NCI-H2227 treated with DMSO at 0.1 percent for 48 hours (cell line): ENCODE measurements at regions not wholly inside any gene's neighbourhood (a gene's known extent, or its start where the extent isn't known, plus 50 kb on each side); places are given as distances from the start of the nearest gene placed in this dataset.
A peak's percentile ranks its signal among the peaks of the same experiment; 100 is the strongest.
"Not testable (repeated sequence)": the region's sequence is repeated elsewhere in the genome, so short reads cannot be mapped to it uniquely, and the experiment has no call there.

Experiments used
- DNase-seq: peaks from one replicate; lab custom pipeline; 2025; lab: John Stamatoyannopoulos, UW

DNA sequence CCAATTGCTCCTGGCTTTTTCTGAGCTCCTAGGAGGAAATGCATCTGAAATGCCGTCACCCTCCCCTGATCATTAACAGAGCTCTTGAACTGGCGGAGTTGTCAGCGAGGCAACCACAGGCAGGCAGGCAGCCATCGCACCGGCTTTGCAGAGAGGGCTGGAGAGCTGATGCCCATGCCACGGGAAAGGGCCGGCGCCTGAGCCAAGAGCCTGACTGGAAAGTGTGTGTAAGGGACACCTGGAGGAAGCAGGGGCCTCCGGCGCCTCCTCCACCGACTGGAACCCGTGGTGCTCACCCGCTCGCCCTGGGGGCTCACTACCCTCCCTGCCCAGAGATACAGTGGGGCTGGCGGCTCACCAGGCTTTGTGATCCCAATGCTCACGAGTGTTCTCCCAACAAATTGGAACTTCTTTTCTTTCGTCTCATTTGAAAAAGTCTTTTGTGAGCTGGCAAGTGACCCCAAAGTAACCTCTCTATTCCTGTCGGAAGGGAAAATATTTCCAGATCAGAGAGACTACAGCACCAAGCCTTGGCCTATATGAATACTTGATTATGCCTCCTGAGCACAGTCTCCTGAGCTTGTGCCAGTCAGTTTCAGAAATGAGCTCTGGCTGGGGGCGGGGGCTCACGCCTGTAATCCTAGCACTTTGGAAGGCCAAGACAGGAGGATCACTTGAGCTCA lies 97.7 kb upstream of the SLC25A33 start:
- DNase-seq = peak; percentile 23

DNA sequence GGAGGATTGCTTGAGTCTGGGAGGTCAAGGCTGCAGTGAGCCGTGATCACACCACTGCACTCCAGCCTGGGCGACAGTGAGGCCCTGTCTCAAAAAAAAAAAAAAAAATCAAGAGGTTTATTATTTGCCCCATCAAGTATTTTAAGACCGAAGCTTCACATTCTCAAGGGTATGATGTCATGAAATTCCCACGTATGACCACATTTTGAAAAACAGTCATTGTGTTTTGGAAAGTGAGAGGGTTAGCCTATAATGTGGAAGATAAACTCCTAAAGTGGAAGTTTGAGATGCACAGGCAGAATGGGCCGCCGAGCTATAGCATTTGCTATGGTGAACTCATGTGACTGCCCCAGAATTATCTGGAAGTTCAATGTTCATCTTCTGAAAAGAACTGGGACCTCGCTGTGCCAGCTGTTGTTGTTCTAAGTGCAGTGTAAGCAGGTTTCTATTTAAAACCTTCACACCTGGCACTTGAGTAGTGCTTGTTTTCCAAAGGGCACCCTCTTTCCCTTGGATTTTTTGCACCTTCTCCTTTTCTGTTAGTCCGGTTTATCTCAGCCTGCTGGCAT lies 96.9 kb upstream of the SLC25A33 start:
- DNase-seq = no peak

DNA sequence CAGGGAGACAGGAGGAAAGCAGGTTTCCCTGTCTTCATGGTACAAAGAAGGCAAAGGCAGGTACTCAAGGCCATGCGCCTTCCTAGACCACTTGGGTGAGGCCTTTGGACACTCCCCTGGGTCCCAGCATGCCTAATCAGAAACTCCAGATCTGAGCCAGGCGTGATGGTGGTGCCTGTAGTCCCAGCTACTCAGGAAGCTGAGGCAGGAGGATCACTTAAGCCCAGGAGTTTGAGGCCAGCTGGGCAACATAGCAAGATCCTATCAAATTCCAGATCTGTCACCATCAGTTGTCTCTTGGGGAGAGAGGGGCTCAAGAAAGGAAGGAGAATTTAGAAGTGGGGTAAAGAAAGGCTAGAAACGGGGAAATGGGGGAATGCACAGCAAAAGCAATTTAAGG lies 96.3 kb upstream of the SLC25A33 start:
- DNase-seq = no peak

DNA sequence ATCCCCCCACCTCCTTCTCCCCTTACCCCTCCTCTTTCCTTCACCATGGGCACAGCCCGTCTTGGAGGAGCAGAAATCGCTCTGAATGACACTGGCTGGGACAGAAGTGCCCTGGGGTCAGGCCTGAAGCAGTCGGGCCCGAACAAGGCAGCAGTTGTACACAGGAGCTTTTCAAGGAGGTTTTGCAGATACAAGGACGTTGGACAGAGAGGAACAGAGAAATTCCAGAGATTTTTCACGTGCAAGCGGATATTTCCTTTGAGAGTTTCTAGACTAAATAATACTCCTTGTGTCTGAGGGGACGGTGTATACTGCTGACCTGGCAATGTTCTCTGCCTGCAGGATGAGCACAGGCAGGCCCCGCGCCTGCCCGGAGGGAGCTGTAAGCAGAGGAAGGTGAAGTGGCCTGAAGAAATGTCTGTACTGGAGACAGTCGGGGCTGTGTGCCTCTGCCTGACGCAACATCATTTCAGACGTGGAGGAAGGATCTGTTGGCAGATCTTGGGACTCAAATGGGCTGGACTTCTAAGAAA lies 95.3 kb upstream of the SLC25A33 start:
- no peak for DNase-seq

DNA sequence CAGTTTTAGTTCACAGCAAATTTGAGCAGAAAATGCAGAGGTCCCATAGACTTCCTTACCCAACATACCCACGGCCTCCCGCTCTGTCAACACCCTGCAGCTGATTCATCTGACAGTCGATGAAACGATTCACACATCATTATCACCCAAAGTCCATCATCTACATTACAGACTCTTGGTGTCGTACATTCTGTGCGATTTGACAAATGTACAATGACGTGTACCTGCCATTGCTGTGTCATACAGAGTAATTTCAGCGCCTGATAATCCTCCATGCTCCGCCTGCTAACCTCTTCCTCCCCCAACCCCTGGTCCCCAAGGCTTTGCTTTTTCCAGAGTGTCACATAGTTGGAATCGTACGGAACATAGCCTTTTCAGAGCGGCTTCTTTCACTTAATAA lies 94.7 kb upstream of the SLC25A33 start:
- no peak for DNase-seq

DNA sequence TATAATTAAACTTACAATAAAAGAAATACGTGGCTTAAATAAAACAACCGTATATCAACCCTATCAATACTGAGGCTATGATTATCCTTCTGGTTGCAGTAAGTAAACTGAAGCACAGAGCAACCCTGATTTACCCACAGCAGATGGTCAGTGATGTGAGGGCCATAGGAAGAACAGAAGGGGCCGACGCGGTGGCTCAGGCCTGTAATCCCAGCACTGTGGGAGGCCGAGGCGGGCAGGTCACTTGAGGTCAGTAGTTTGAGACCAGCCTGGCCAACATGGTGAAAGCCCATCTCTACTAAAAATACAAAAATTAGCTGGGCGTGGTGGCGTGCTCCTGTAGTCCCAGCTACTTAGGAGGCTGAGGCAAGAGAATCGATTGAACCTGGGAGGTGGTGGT lies 94.2 kb upstream of the SLC25A33 start:
- not testable (repeated sequence) for DNase-seq

DNA sequence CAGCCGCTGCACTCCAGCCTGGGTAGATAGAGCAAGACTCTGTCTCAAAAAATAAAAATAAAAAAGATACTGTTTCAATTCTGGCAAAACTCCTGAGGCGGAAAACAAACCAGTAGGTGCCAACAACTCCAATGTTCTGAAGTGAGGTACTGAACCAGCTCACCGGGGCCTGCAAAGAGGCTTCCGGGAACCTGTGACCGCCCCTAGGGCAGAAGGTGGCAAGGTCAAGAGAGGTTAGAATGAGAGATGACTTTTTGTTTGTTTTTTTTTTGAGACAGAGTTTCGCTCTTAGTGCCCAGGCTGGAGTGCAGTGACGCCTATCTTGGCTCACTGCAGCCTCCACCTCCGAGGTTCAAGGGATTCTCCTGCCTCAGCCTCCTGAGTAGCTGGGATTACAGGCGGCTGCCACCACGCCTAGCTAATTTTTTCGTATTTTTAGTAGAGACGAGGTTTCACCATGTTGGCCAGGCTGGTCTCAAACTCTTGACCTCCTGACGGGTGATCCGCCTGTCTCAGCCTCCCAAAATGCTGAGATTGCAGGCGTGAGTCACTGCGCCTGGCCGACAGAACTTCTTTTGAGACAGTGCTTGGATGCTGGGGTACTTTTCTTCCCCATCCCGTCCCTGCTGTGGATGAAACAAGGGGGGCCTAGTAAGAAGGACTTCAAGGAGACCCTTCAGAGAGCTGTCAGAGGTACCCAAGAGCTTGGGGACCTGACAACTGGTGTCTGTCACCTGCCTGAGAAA lies 91.9 kb upstream of the SLC25A33 start:
- no peak for DNase-seq

DNA sequence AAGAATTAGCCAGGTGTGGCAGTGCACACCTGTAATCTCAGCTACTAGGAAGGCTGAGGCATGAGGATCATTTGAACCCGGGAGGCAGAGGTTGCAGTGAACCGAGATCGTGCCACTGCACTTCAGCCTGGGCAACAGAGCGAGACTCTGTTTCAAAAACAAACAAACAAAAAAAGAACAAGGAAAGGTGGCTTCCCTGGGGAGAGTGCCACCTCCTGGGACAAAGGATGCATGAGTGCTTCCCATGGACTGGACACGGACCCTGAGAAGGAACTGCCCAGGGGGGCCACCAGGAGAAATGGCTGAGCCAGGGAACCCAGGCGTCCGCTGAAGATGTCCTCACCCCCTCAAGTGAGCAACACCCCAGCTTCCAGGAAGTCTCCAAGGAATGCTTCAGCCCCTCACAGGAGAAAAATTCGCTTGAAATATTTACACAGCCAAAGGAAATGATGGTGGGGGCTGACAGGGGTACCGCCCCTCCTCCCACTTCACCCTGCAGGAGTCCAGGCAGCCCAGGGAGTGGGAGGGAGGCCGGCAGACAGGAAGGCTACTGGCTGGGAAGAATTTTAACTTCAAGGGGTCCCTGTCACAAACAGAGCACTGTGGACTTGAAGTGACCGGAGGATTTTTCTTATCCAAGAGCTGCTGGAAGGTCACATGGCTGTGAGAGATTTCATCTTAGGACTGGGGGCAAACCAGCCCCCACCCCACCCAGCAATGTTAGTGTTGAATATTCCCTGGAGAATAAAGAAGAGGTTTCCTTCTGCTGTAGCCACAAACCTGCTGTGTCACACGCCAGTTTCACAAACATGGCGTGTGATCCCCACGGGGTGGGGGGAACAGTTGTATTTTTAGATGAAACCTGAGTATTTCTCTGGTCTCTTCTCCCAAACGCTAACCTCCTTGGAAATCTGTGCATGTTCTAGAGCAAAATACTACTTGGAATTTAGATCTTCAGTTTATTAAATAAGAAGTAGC lies 90.8 kb upstream of the SLC25A33 start:
- peak; percentile 40 for DNase-seq

DNA sequence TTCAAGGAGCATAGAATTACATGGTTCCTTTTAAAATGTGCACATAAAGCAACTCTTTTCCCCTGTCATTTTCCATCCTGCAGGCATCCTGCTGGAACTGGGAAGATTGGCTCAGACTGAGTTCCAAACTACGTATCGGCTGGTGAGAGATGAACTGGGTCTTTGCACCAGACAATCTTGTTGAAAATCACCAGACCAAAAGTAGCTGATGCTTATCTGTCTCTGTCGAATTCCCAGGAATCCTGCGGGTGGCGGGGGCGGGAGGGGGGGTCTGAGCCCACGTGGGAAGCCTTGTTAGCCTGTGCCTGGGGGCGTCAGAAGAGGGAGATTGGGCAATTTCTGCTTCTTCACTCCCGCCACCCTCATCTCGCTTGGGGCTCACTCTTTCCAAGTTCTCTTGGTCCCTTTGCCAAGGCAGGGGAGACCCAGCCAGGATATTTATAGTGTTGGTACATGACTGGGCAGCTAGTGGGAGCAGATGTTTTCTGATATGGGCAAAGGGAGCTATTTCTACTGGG lies 90.1 kb upstream of the SLC25A33 start:
- DNase-seq = no peak

DNA sequence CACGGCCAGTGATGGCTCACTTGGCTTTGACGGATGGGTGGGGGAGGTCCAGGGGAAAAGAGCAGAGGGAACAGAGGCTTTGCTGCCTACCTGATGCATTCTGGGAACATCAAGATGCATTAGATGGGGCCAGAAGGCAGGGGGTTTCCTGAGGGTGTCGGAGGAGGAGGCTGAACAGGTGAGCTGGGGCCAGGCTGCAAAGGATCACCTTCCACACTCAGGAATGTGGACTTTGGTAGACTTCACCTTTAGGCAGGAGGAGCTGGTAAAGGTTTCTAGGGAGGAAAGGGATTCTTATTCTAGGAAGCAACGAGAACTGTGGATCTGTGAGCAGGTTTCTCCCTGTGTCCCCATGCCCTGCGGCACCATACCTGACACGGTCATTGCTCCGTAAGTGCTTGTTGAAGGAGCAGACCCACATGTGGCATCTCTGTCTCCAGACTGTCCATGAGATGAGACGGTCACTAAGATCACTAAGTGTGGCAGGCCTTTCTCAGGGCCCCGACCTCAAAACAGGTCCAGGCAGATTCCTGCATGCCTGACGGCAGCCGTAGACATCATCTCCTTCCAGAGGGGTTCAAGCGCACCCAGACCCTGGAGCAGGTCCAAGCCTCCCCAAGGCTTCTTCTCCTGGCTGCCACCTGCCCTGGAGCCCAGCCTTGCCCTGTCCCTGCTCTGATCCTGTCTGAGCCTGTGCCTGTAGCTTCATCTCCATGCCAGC lies 89.1 kb upstream of the SLC25A33 start:
- DNase-seq = no peak

DNA sequence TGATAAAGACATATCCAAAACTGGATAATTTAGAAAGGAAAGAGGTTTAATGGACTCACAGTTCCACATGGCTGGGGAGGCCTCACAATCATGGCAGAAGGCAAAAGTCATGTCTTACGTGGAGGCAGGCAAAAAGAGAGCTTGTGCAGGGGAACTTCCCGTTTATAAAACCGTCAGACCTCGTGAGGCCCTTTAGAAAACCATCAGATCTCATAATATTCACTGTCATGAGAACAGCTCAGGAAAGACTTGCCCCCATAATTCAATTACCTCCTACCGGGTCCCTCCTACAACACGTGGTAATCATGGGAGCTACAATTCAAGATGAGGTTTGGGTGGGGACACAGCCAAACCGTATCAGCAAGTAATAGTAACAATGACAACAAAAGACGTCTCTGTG lies 88.2 kb upstream of the SLC25A33 start:
- no peak for DNase-seq

DNA sequence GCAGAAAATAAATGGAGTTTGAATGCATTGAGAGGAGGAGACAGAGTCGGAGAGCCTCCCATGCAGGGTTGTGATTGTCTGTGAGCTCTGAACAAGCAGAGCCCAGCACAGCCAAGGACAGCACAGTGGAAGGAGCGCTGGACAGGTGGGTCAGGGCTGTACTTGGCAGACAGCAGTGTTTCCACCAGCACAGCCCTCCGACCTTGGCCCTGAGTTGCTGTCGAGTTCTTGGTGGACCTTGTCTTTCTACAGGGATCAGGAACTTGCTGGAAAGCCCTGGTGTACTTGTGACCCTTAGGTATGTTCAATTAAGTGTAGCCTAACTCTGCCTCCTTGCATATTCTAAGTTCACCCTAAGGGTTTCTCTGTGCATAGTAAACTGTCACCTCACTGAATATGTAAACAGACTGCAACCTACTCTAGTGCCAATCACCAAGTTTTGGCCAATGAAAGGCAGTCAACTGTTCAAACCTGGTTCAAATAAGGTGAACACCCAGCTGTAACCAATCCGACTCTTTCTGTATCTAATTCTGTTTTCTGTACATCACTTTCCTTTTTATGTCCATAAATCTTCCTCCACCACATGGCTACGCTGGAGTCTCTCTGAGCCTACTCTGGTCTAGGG lies 86.6 kb upstream of the SLC25A33 start:
- DNase-seq = no peak

DNA sequence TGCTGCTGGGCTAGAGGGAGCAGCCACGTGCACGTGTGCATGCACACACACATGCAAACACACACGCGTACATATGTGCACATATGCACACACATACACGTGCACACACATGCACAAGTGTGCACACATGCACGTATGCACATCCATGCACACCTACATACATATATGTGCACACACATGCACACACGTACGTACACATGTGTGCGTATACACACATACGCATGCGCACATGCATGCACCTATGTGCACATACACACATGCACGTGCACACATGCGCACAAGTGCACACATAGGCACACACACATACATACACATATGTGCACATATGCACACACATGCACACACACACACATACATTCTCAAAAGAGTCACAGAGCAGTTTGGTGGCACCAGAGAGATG lies 85.9 kb upstream of the SLC25A33 start:
- no peak for DNase-seq

DNA sequence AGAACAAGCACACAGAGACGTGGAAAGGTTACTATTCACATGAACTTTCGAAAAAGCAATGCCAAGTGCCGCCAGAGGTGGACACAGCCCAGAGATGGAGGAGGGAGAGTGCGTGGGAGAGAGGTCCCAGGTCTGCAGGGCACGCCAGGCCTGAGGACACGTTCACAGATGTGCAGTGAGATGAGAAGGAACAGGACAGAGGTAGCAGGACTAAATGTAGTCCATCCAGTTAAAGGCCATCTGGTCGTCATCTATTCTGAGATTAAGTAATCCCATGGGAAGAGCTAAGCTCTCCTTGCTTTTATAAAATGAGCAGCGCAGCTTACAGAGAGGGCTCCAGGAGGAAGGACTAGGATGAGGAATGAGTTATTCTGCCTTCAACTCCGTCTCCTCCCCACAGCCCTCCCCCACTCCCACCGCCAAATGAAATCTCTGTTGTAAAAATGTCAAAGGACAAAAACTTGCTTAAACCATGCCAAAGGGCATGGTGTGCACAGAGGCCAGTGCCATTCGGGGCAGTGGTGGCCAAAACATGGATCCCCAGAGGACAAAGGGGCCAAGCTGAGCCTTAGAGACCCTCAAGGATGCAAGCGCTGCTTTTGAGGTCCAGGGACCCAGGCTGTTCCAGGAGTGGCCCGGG lies 85.4 kb upstream of the SLC25A33 start:
- no peak for DNase-seq

DNA sequence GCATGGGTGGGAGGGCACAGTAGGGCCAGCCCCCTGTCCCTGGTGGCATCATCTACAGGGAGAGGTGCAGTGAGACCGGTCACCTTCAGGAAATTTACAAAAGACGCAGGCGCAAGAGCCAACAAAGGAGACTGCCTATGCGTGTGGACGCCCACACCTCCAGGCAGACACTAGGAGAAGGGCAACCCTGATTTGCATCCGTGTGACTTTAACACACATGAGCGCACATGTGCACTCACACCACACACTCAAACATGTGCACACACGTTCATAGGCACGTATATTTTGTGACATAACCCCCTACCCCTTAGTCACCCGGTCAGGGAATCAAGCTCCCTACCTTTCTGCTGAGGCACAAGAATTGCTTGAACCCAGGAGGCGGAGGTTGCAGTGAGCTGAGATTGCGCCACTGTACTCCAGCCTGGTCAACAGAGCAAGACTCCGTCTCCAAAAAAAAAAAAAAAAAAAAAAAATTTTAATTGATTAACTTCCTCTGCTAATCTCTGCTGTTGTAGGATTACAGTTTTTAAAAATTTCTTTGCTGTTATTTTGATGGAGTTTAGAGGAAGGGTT lies 84.7 kb upstream of the SLC25A33 start:
- DNase-seq = no peak

DNA sequence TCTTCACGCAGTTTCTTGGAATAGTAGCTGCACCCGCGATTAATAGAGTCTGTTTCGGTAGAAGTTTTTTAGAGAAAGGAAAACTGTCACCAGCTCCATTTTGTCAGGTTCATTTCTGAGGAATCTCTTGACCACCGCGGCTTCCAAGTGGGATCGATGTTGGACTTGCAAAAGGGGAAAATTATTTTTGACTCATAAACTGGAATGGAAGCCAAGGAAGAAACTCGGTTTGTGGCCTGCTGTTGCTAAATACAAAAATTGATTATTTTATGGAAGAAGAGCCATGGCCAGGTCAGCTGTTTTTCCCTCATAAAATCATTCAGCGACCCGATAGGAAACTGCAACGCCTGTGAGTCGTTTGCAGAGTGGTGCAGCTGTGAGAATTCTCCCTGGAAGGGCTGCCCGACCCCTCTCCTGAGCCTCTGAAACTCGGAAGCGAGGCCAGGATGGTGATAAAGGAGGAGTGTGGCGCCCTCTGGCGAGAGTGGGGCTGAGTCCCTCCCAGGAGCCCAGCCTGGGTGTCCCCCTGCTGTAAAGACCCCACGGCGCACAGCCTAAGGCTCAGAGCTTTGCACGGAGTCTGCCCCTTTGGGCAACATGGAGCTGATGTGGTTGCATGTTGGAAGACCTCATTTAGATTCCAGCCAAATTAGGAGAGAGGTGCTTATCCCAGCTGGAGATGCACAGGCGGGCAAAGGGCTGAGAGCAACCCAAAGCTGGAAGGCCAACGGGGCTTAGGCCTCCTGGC lies 83.6 kb upstream of the SLC25A33 start:
- no peak for DNase-seq

DNA sequence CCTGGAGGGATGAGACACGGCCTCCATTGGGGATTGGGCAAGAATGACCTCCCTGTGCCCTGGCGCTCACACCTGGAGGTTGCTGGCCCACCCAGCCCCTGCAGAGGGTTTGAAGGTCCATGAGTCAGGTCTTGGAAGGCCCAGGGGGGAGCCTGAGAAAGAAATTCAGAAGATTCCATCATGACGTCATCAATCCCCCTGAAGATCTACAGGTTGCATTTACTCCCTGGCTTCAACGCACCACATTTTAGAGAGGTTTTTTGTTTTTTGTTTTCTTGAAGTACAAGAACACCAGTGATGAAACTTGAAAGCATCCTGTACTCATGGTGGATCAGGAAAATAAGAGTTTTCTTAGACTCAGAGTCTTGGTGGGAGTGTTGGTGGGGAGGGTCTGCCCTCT lies 82.4 kb upstream of the SLC25A33 start:
- no peak for DNase-seq

DNA sequence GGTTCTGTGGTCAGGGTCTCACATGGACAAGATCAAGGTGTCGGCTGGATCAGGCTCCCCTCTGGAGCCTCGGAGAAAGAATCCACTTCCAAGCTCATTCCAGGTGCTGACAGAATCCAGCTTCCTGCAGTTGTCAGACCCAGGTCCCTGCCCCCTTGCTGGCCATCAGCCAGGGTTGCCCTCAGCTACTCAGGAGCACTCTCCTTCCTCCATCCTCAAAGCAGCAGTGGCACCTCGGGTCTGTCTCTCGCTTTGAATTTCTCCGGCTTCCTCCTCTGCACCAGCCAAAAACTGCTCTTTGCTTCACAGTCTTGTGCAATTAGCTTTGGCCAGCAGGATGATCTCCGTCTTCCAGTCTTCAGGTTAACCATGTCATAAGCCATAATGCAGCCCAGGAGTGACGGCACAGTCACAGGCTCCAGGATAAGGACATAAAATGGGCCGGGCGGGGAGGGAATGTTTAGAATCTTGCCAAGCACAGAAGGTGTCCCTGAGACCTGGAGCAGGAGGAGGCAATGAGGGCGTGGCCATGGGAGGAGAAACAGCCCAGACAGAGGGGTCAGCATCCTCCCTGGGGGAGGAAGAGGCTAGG lies 79.4 kb upstream of the SLC25A33 start:
- DNase-seq = no peak

DNA sequence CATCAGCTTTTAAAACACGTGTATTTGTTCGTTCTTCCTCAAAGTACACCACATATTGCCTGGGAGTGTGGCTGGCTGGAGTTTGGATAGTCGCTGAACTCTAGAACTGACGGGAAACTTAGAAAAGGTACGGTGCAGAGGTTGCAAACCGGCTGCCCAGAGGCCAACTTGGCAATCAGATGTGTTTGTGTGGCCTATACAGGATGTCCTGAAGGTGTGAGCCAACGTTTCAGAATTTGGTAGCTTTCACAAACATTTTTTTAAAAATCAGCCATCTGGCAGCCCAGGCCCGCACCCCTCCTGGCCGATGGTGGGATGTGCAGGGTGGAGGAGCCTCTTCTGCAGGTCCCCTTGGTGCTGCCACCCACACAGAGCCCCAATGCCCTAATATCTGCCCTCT lies 73.6 kb upstream of the SLC25A33 start:
- DNase-seq = no peak
